IMR-90 (cell line): ENCODE measurements at regions not wholly inside any gene's neighbourhood (a gene's known extent, or its start where the extent isn't known, plus 50 kb on each side); places are given as distances from the start of the nearest gene placed in this dataset.

Source experiments
- ATAC-seq: fragments of 200-7000 bp; cut with Tn5 transposase; 2 replicates; pipeline ENCODE4 v1.9.1; 2020; ENCODE audit warnings: low read depth, mild to moderate bottlenecking, moderate library complexity
- BruUV-seq: library from RNA; stranded (reverse); fragments of 400-500 nt; replicated peaks from 2 replicates; lab custom pipeline; 2021; lab: Mats Ljungman, UMichigan
- CTCF ChIA-PET: fragments of 300-600 bp; formaldehyde crosslinking; extraction: SDS; loops from one replicate; lab custom pipeline; 2021; ENCODE audit warnings: antibody characterized with exemption; lab: Yijun Ruan, JAX
- POLR2A ChIA-PET: fragments of 300-600 bp; sonication (Branson Sonifier 250); formaldehyde crosslinking; loops from one replicate; lab custom pipeline; 2022; ENCODE audit warnings: antibody characterized with exemption; ENCODE audit not compliant: unreplicated experiment; lab: Charles Lee
- DNase-seq: peaks from one replicate; pipeline ENCODE4 v3.0.0; 2013
- H2AFZ ChIP-seq: replicated peaks from 2 replicates; pipeline ENCODE3; 2013; ENCODE audit warnings: low read length, mild to moderate bottlenecking; ENCODE audit not compliant: poor library complexity
- H2AK5ac ChIP-seq: 2 replicates; pipeline ENCODE4 v1.6.1; 2013; ENCODE audit warnings: low read depth, low read length, inconsistent platforms
- H2AK9ac ChIP-seq: replicated peaks from 2 replicates; pipeline ENCODE3; 2013; ENCODE audit warnings: mild to moderate bottlenecking, low read depth, low read length, moderate library complexity; ENCODE audit not compliant: poor library complexity
- H2BK120ac ChIP-seq: 2 replicates; pipeline ENCODE4 v1.6.1; 2013; ENCODE audit warnings: low read depth, low read length, inconsistent platforms
- H2BK15ac ChIP-seq: 3 replicates; pipeline ENCODE4 v1.6.1; 2013; ENCODE audit warnings: low read depth, low read length, inconsistent platforms
- H2BK20ac ChIP-seq: 2 replicates; pipeline ENCODE4 v1.6.1; 2013; ENCODE audit warnings: low read depth, mild to moderate bottlenecking, inconsistent platforms, low read length, moderate library complexity
- H2BK5ac ChIP-seq: 2 replicates; pipeline ENCODE4 v1.6.1; 2013; ENCODE audit warnings: mild to moderate bottlenecking, low read depth, low read length, inconsistent platforms; ENCODE audit not compliant: poor library complexity, severe bottlenecking
- H3K14ac ChIP-seq: replicated peaks from 2 replicates; pipeline ENCODE4 v1.6.1; 2013; ENCODE audit warnings: low read depth, low read length, inconsistent platforms
- H3K18ac ChIP-seq: 2 replicates; pipeline ENCODE4 v1.6.1; 2013; ENCODE audit warnings: low read depth, low read length, control low read depth
- H3K23ac ChIP-seq: 2 replicates; pipeline ENCODE4 v1.6.1; 2013; ENCODE audit warnings: low read depth, low read length, inconsistent platforms
- H3K27ac ChIP-seq: 2 replicates; pipeline ENCODE4 v1.5.1; 2013; ENCODE audit warnings: mild to moderate bottlenecking, control low read depth, low read length; ENCODE audit not compliant: insufficient read depth
- H3K27me3 ChIP-seq: 2 replicates; pipeline ENCODE4 v1.6.1; 2013; ENCODE audit warnings: low read length; ENCODE audit not compliant: control insufficient read depth, insufficient read depth
- H3K36me3 ChIP-seq: 2 replicates; pipeline ENCODE4 v1.6.1; 2013; ENCODE audit warnings: low read length, mixed read lengths; ENCODE audit not compliant: control insufficient read depth, insufficient read depth
- H3K4ac ChIP-seq: 2 replicates; pipeline ENCODE4 v1.6.1; 2013; ENCODE audit warnings: low read depth, low read length, inconsistent platforms
- H3K4me1 ChIP-seq: 2 replicates; pipeline ENCODE4 v1.6.1; 2013; ENCODE audit warnings: low read length, mixed read lengths; ENCODE audit not compliant: control insufficient read depth, insufficient read depth
- H3K4me2 ChIP-seq: 2 replicates; pipeline ENCODE4 v1.6.1; 2013; ENCODE audit warnings: low read depth, mild to moderate bottlenecking, control low read depth, low read length, moderate library complexity
- H3K4me3 ChIP-seq: 2 replicates; pipeline ENCODE4 v1.5.1; 2013; ENCODE audit warnings: low read depth, mild to moderate bottlenecking, control low read depth, low read length, moderate library complexity; ENCODE audit not compliant: insufficient read depth
- H3K56ac ChIP-seq: 2 replicates; pipeline ENCODE4 v1.6.1; 2013; ENCODE audit warnings: low read length, inconsistent platforms; ENCODE audit not compliant: insufficient read depth; ENCODE audit errors: extremely low read depth
- H3K79me1 ChIP-seq, 2 experiments: 2 replicates each; pipeline ENCODE4 v1.6.1; 2013; ENCODE audit warnings: low read length in 2 of 2, inconsistent platforms in 1 of 2, low read depth in 1 of 2
- H3K9ac ChIP-seq: 2 replicates; pipeline ENCODE4 v1.6.1; 2013; ENCODE audit warnings: low read depth, low read length, control low read depth
- H3K9me1 ChIP-seq: 2 replicates; pipeline ENCODE4 v1.6.1; 2013; ENCODE audit warnings: low read length, inconsistent platforms; ENCODE audit not compliant: insufficient read depth
- H3K9me3 ChIP-seq: 2 replicates; pipeline ENCODE4 v1.6.1; 2013; ENCODE audit warnings: low read length; ENCODE audit not compliant: control insufficient read depth, insufficient read depth
- H4K20me1 ChIP-seq: 2 replicates; pipeline ENCODE4 v1.6.1; 2013; ENCODE audit warnings: low read length, inconsistent platforms; ENCODE audit not compliant: insufficient read depth
- H4K5ac ChIP-seq: 2 replicates; pipeline ENCODE4 v1.6.1; 2013; ENCODE audit warnings: mild to moderate bottlenecking, low read depth, low read length, control low read depth
- H4K8ac ChIP-seq, 2 experiments: 2 replicates each; pipeline ENCODE4 v1.6.1; 2013; ENCODE audit warnings: low read depth in 2 of 2, low read length in 2 of 2, control low read depth in 1 of 2, inconsistent platforms in 1 of 2
- H4K91ac ChIP-seq: 2 replicates; pipeline ENCODE4 v1.6.1; 2013; ENCODE audit warnings: low read depth, low read length, inconsistent platforms; ENCODE audit not compliant: insufficient read depth
- USF2 ChIP-seq: fragments of 150-350 bp; IDR thresholded peaks from 2 replicates; pipeline ENCODE4 v1.6.1; 2017; ENCODE audit warnings: mild to moderate bottlenecking, antibody characterized with exemption, low read length, low read depth
- WGBS, 2 experiments: methylation state at CpG; one replicate each; pipeline versions ENCODE4 v1.1.5 to v1.1.7; 2013; ENCODE audit warnings: missing lambda C conversion rate in 2 of 2; ENCODE audit not compliant: insufficient read length in 1 of 2; ENCODE audit errors: extremely low coverage in 2 of 2; 5-methylcytosine and 5-hydroxymethylcytosine counted together
- dilution Hi-C: fragments of 300-500 bp; cut with HindIII; formaldehyde crosslinking; loops from one replicate; pipeline ENCODE4 v1.14.3; 2018; ENCODE audit warnings: low sequenced_read_pairs; ENCODE audit not compliant: unreplicated experiment
- in situ Hi-C: fragments of 300-500 bp; cut with MboI; formaldehyde crosslinking; loops from 3 replicates; pipeline ENCODE4 v1.14.3; 2019; ENCODE audit warnings: low sequenced_read_pairs, inconsistent platforms, mixed read lengths
- intact Hi-C: fragments of 100-400 bp; cut with micrococcal nuclease; formaldehyde crosslinking; loops from 2 replicates; pipeline ENCODE4 v1.10.0; 2022

GRCh38 chr15:38695249-38696108 is 130.9 kb upstream of the RASGRP1 start:
- 0 out of 2 replicates have a peak overlapping the region, but pooled peaks have one; percentile 37 for H2BK120ac ChIP-seq
- peak overlapping the region; percentile 57 for H2AFZ ChIP-seq
- dilution Hi-C loops = no loop called here
- no peak overlapping the region for H2AK9ac ChIP-seq
- no peak overlapping the region for H3K9ac ChIP-seq
- BruUV-seq = no TSS peak
- ChIA-PET CTCF (interaction anchor here (1.1 kb wide), 1 partner anchor 256 kb away, joined by 3 read pairs; no protein-coding TSS in a partner anchor), POLR2A (no interaction called here)
- intact Hi-C loops = no loop called here
- no peak overlapping the region for H2BK5ac ChIP-seq
- H4K8ac ChIP-seq = no peak overlapping the region
- no peak for TF ChIP-seq USF2
- no peak overlapping the region for H3K14ac ChIP-seq
- no peak for ATAC-seq
- no peak overlapping the region for H3K27ac ChIP-seq
- 0 out of 3 replicates have a peak overlapping the region, but pooled peaks have one; percentile 17 for H2BK15ac ChIP-seq
- no peaks in the 10 kb centered on the region for H4K20me1 ChIP-seq
- H3K36me3 ChIP-seq = no peaks in the 10 kb centered on the region
- no peak overlapping the region for H3K18ac ChIP-seq
- H3K23ac ChIP-seq = no peak overlapping the region
- H3K79me1 ChIP-seq = no peaks in the 10 kb centered on the region
- no peak for DNase-seq
- H3K4me1 ChIP-seq = peaks cover 4% of the 10 kb centered on the region; the same call in 1 of the 2 replicates
- H3K4me3 ChIP-seq = no peak overlapping the region
- H3K9me3 ChIP-seq = 0 out of 2 replicates have a peak, but pooled peaks cover under 1% of the 10 kb centered on the region
- H3K4me2 ChIP-seq = no peak overlapping the region
- no peak overlapping the region; the same call in 1 of the 2 replicates for H2AK5ac ChIP-seq
- no peaks in the 10 kb centered on the region; the same call in 1 of the 2 replicates for H3K9me1 ChIP-seq
- WGBS, 2 experiments = no CpG with 5 or more reads among the region's 4 CpGs
- in situ Hi-C loops = loop anchor here (10.0 to 25.0 kb wide), 2 partner anchors 258 to 701 kb away; no protein-coding TSS in a partner anchor
- H3K56ac ChIP-seq = no peak overlapping the region
- H2BK20ac ChIP-seq = no peak overlapping the region
- H4K5ac ChIP-seq = no peak overlapping the region
- H3K27me3 ChIP-seq = no peaks in the 10 kb centered on the region
- H3K4ac ChIP-seq = peak overlapping the region; percentile 58; the same call in 1 of the 2 replicates
- H4K91ac ChIP-seq = no peak overlapping the region
